Endothelial cell of umbilical vein (primary cell): ENCODE measurements at regions not wholly inside any gene's neighbourhood (a gene's known extent, or its start where the extent isn't known, plus 50 kb on each side); places are given as distances from the start of the nearest gene placed in this dataset.

Source experiments
- GATA2 ChIP-seq: IDR thresholded peaks from 2 replicates; pipeline ENCODE4 v1.7.0; 2011; ENCODE audit warnings: low read depth, mild to moderate bottlenecking, moderate library complexity, mixed read lengths, low read length; ENCODE audit not compliant: insufficient read length, insufficient read depth
- POLR2A ChIP-seq: IDR thresholded peaks from 2 replicates; pipeline ENCODE4 v1.6.1; 2012; ENCODE audit warnings: low read depth, mild to moderate bottlenecking, control low read depth, low read length
- TF ChIP-seq, protein P1 (sequence below), 2 donors: IDR thresholded peaks; 1 replicate in 1 of 2; 2 replicates in 1 of 2; pipeline ENCODE4 v1.5.1; 2011; ENCODE audit warnings: low read length in 2 of 2, mild to moderate bottlenecking in 2 of 2, moderate library complexity in 2 of 2, control low read depth in 1 of 2, inconsistent platforms in 1 of 2, low read depth in 1 of 2; ENCODE audit not compliant: insufficient read depth in 1 of 2; ENCODE audit errors: extremely low read depth in 1 of 2

DNA sequence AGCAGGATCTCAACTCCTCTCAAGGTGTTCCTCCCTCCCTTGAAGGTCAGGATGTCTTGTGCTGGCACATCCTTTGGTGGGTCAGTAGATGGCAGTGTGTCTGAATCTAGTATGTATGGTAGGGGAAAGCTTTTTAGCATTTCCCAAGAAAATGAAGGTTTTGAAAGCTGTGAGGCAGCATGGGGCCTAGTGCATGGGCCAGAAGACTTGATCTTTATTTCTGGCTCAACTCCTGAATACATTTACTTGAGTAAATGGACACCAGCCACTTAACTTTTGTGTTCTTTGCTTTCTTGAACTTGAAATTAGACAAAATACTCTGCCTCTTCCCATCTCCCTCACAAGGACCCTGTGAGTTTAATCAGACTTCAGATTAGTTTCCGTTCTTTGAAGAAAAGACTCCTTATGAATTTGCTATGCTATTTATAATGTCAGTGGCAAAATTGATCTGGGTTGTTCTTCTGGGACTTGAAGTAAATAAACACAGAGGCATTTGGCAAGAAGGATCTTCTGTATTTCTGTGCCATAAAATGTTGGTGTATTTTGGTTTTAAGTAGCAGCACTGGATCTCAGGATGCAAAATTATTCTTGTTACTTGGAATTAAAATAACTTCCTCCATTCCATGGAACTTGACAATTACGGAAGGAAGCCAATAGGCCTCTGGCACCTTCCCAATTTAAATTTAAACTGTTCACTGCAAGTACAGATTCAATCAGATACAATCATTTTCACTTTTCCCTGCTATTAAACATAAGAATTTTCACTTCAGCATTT lies 288.8 kb downstream of the CASP12 start:
- TF ChIP-seq, protein P1, sequence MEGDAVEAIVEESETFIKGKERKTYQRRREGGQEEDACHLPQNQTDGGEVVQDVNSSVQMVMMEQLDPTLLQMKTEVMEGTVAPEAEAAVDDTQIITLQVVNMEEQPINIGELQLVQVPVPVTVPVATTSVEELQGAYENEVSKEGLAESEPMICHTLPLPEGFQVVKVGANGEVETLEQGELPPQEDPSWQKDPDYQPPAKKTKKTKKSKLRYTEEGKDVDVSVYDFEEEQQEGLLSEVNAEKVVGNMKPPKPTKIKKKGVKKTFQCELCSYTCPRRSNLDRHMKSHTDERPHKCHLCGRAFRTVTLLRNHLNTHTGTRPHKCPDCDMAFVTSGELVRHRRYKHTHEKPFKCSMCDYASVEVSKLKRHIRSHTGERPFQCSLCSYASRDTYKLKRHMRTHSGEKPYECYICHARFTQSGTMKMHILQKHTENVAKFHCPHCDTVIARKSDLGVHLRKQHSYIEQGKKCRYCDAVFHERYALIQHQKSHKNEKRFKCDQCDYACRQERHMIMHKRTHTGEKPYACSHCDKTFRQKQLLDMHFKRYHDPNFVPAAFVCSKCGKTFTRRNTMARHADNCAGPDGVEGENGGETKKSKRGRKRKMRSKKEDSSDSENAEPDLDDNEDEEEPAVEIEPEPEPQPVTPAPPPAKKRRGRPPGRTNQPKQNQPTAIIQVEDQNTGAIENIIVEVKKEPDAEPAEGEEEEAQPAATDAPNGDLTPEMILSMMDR (IDR thresholded peaks at IDR 0.05; ENCODE audit: extremely low read depth in 1 of 2, insufficient read depth in 1 of 2, low read depth in 1 of 2, low read length in 2 of 2) = peak; percentile 69 to 74
- TF ChIP-seq POLR2A (no peak), GATA2 (no peak)
